Esophagus muscularis mucosa (tissue), 4 donors: ENCODE measurements at regions not wholly inside any gene's neighbourhood (a gene's known extent, or its start where the extent isn't known, plus 50 kb on each side); places are given as distances from the start of the nearest gene placed in this dataset.

ENCODE experiments used
- CTCF ChIP-seq, 3 experiments: fragments of 200-600 bp in 2 of 3; fragments of 450-650 bp in 1 of 3; sonication (generic) in 2 of 3; IDR thresholded peaks; one replicate each; pipeline ENCODE4 v1.5.1; 2017 to 2019; ENCODE audit warnings: antibody characterized with exemption in 3 of 3, mild to moderate bottlenecking in 2 of 3, moderate library complexity in 1 of 3
- EP300 ChIP-seq: sonication (generic); formaldehyde crosslinking; IDR thresholded peaks from one replicate; pipeline ENCODE4 v1.6.1; 2017; ENCODE audit warnings: antibody characterized with exemption
- POLR2A ChIP-seq: fragments of 450-650 bp; IDR thresholded peaks from one replicate; pipeline ENCODE4 v1.6.1; 2017; ENCODE audit warnings: antibody characterized with exemption, moderate library complexity, mild to moderate bottlenecking, low read depth

GRCh38 chr6:153872946-153873345 is 166.1 kb upstream of the OPRM1 start:
- TF ChIP-seq POLR2A (no peak), CTCF (IDR thresholded peaks at IDR 0.05) (no peak), EP300 (no peak)
